ENCODE measurements at regions not wholly inside any gene's neighbourhood (a gene's known extent, or its start where the extent isn't known, plus 50 kb on each side); places are given as distances from the start of the nearest gene placed in this dataset.
A peak's percentile ranks its signal among the peaks of the same experiment; 100 is the strongest.
"Not testable (repeated sequence)": the region's sequence is repeated elsewhere in the genome, so short reads cannot be mapped to it uniquely, and the experiment has no call there.

DNA sequence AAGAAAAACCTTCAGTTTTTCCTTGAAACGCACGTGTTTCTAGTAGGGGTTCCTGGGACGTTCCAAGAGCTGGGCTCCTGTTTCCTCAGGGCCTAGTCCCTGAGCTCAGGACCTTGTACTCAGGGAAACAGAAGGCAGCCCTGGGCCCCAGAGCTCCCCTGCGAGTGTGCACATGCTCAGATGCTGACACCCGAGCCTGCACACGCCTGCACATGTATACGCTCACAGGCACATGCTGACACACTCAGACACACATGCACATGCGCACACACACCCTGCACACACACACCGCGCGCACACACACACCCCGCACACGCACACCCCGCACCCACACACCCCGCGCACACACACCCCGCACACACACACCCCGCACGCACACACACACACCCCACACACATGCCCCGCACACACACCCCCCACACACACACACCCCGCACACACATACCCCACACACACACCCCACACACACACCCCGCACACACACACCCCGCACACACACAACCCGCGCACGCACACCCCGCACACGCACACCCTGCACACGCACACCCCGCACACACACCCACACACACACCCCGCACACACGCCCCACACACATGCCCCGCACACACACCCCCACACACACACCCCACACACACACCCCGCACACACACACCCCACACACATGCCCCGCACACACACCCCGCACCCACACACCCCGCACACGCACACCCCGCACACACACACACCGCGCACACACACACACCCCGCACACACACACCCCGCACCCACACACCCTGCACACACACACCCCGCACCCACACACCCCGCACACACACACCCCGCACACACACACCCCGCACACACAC lies 52.2 kb downstream of the CALML3 start:
- no peak for DNase-seq (ENCODE audit: low read depth)

DNA sequence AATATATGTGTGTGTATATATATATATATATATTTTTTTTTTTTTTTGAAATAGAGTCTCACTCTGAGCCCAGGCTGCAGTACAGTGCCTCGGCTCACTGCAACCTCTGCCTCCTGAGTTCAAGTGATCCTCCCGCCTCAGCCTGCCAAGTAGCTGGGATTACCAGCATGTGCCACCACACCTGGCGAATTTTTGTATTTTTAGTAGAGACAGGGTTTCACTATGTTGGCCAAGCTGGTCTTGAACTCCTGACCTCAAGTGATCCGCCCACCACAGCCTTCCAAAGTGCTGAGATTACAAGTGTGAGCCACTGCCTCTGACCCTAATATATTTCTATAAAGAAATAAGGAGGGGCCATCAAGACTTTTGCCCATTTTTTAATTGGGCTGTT lies 55.3 kb downstream of the CALML3 start:
- DNase-seq (ENCODE audit: low read depth), result not testable (repeated sequence)

DNA sequence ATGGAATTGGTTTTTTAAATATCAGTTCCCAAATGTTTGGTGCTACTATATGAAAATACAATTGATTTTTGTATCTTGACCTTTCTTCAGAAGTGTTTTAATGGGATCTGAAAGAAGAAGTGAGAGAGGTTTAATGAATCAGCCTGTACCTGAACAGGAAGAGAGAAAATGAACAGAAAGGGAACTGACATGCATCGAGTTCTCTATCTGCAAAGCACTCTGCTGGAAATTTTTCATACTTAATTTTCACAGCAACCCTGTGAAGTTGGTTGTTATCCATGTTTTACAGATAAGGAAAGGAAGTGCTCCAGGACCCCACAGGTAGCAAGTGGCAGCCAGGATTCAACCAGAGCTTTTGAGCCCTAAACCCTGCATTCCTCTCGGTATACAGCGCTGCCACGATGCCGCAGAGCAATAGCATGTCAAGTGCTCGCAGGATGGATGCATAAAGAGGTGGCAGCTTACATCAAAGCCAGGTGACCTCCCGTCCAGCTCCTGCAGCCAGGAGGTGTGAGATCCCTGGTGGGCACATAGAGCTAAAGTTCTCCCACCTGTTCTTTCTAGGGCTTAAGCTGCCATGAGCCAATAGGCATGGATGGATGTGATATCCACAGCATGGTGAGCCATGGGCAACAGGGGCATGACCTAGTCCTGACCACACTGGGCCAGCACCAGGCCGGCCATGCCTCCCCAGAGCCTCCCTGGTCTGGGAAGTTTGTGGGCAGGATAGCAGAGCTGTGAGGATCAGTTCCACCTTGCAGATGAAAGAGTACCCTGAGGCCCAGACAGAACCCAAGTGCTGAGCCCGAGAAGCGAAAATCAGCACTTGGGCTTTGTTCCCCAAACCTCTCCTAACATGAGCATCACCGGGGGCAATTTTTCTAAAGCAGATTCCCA lies 57.2 kb downstream of the CALML3 start:
- no peak for DNase-seq (ENCODE audit: low read depth)

DNA sequence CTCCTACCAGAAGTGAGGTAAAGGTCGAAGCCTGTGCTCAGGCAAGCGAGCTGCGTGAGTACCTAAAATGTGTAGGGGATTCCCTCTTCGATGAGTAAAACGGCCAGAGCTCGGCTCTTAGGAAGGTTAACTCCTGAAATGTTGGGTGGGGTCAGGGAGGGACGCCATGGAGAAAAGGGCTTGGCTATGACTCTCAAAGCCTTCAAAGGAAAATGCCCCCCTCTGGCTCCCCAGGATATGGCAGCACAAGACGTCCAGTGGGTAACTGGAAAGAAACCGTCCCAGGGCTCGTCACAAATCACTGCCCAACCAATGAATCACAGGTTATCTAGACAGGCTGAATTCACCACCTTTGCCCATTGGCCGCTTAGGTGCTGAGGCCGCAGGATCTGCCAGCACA lies 58.0 kb downstream of the CALML3 start:
- no peak for DNase-seq (ENCODE audit: low read depth)

DNA sequence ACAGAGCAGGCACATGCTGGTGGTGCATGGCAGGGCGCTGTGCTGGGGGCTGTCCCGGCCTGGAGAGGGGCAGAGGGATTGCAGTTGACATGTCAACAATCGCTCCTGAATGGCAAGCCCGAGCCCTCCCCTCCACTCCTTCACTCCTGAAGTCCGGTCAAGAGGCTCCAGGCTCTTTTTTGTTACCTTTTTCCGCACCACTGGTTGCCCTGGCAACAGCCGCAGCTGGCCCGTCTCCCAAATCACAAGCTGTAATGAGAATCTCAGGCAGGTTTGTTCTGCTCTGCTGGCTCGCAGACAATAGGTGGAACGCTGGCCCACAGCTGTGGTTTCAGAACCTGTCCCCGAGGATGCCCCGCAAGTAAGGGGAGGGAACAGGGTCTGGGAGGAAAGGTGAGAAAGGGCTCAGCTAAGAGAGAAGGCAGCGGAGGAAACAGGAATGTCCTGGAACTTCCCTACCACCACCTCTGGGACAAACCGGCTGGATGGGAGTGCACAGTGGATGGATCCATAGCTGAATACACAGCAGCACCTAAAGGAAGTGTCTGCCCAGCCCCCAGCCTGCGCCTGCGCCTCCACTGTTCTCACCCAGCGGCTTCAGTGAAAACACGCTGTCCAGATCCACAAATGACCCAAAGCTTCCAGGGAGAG lies 58.9 kb downstream of the CALML3 start:
- no peak for DNase-seq (ENCODE audit: low read depth)

DNA sequence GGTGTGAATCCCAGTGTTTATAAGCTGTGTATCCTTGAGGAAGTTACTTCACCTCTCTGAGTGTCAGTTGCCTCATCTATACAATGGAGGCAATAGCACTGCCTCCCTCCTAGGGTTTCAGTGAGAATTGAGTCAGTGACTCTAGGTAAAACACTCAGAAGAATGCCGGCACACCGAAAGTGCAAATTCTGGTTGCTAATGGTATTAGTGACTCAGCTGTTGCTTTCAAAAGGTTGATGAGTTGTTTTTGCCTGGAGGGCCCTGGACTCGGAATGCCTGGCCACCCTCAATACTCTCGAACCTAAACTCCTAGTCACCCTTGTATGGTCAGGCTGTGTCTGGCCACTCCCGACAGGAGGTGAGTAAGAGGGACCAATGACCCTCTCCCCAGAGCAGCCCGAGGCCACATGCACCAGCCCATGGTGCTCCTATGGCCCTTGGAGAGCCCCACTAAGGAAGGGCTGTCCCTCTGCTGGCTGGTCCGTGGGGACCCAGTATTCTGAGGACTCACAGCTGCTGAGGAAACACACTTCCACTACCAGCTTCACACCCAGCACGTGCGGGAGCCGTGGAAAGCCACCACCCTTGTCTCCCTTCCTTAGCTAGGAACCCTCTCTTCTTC lies 60.2 kb downstream of the CALML3 start:
- peak; percentile 77 for DNase-seq (ENCODE audit: low read depth)

DNA sequence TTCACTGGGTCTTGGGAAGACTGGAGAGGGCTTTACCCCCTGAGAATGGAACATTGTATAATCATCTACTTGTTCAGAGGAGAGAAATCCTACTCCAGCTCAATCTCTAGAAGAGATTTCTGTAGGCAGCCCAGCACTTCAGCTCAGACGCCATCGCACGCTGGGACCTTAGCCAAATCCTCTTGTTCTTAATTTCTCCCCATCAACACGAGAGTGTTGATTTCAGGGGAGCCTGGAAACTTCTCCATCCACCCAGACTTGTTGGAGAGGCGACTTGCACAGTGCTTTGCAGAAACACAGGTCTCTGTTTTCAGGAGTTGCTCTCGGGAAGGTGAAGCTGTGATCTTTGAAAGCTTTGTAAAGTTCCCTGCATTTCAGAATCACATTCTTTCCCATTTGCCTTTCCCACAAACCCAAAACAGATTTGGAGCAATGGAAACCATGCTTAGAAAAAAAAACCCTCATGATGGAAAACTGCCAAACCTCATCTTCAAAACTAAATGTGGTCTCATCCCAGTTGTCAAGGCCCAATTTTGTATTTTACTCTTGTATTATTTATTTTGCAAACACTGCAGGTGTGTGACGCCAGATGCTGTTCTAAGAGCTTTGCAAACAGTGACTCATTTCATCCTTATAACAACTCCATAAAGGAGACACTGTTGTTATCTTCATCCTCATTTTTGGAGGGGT lies 60.9 kb downstream of the CALML3 start:
- no peak for DNase-seq (ENCODE audit: low read depth)

DNA sequence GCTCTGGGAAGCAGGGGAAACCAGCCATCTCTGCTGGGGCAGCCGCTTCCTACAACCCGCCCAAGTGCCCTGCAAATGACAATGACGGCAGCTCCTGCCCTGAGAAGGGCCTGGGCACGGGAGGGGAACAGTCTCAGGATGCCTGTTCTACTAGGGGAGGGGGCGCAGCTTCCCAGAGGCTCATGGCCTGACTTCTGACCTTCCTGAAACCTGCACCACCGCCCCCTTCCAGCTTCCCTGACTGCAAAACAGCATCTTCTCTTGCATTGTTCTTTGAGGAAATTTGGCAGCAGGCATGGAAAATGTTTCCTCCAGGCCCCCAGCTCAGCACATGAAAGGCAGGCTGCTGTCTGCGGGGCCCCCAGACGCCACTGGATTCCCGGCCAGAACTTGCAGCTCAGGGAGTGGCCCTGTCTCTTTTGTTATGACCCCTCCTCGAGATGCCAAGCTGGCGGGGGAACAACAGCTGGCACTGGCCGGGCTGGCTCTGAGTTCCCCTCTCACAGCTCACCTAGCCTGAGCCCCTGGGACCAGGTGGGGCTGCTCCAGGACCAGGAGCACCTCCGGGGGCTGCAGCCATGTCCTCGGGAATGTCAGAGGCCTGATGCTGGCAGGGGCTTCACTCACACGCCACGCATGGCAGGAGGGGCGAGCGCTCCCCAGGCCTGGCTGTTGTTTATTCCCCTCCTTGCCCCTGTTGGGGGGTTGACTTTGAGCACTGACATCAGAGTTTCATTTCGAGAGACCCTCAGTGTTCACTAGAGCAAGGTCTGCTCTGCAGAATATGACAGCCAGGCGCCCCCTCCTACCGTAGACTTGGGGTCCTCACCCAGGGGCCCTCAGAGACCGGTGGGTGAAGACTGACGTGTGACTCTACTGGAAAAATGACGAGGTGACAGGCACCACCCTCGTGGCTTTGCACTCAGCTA lies 62.7 kb downstream of the CALML3 start:
- DNase-seq (ENCODE audit: low read depth), result no peak

DNA sequence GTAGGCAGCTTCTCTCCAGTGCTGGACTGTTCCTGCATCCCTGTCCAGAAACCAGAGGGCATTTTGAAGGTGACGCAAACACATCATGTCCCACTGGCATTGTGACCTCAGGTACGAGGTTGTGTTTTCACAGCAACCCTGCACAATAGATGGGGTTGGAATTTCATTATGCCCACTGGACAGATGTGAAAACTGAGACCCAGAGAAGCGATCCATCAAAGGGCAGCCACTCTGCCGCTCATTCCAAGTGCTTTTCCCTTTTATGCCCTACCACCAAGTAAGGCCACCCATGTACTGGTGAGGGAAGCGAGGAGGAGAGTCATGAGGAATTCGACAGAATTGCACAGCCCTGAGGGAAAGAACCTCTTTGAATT lies 63.3 kb downstream of the CALML3 start:
- no peak for DNase-seq (ENCODE audit: low read depth)

DNA sequence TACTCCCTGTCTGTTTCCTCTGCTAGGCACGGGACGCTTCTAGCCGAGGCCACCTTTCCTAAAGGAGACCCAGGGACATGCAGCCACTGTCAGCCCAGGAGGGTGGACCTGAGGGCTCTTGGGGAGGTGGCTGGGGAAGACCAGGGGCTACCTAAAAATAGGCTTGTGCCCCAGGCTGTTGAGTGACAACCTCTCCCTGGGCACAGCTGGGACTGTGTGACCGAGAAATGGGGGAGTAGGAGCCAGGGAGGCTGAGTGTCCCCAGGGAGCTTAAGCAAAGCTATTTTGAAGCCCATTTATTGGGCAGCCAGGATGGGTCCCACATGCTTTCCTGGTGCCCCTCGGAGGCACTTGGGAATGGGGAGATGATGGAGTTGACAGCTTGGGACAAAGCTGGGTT lies 63.8 kb downstream of the CALML3 start:
- no peak for DNase-seq (ENCODE audit: low read depth)
